ENCODE measurements at regions not wholly inside any gene's neighbourhood (a gene's known extent, or its start where the extent isn't known, plus 50 kb on each side); places are given as distances from the start of the nearest gene placed in this dataset.

GRCh38 chr3:194080436-194080835 lies 55.5 kb upstream of the HES1 start:
- H2AK5ac ChIP-seq (ENCODE audit: low read length): no peak overlapping the region

GRCh38 chr3:194080913-194081800 lies 54.8 kb upstream of the HES1 start:
- Histone ChIP-seq H2BK120ac (ENCODE audit: insufficient read depth, low read length, poor library complexity) (no peak overlapping the region), H3K18ac (ENCODE audit: low read length) (no peak overlapping the region), H3K4me2 (ENCODE audit: low read length) (no peak overlapping the region), H3K4me3 (ENCODE audit: low read depth, low read length) (no peak overlapping the region), H3K79me1 (ENCODE audit: low read length) (no peaks in the 10 kb centered on the region), H2BK5ac (ENCODE audit: low read depth, low read length, poor library complexity) (no peak overlapping the region), H4K8ac (ENCODE audit: low read depth, low read length) (no peak overlapping the region), H3K23ac (ENCODE audit: low read length) (no peak overlapping the region), H3K9me3 (ENCODE audit: insufficient read depth, low read depth, low read length) (peaks cover 1% of the 10 kb centered on the region), H3K27me3 (ENCODE audit: insufficient read depth, low read length) (no peaks in the 10 kb centered on the region), H3K14ac (ENCODE audit: low read length) (no peak overlapping the region), H3K4ac (ENCODE audit: low read depth, low read length) (no peak overlapping the region), H4K12ac (ENCODE audit: low read depth, low read length) (no peak overlapping the region), H3K9ac (ENCODE audit: low read length) (no peak overlapping the region), H2BK12ac (ENCODE audit: low read length) (no peak overlapping the region), H3K27ac (ENCODE audit: low read depth, low read length) (no peak overlapping the region), H3K4me1 (ENCODE audit: control insufficient read depth in 1 of 2, insufficient read depth in 2 of 2, low read length in 2 of 2) (no peaks in the 10 kb centered on the region), H4K91ac (ENCODE audit: low read depth, low read length) (no peak overlapping the region), H3K79me2 (ENCODE audit: control insufficient read depth, insufficient read depth, low read length, poor library complexity) (no peaks in the 10 kb centered on the region), H3K36me3 (ENCODE audit: control insufficient read depth in 1 of 2, insufficient read depth in 2 of 2, low read length in 2 of 2) (no peaks in the 10 kb centered on the region), H2AK5ac (ENCODE audit: low read length) (no peak overlapping the region), H2AFZ (ENCODE audit: insufficient read depth, low read length, poor library complexity) (no peak overlapping the region)
- no peak for DNase-seq
- no CpG with 5 or more reads among the region's 8 CpGs for WGBS (ENCODE audit: extremely low coverage, insufficient coverage, insufficient read length)

More at GRCh38 chr3:194080436-194080835, 55.5 kb upstream of the HES1 start:
- no peak overlapping the region for H4K12ac ChIP-seq (ENCODE audit: low read depth, low read length)
- no peak overlapping the region for H3K18ac ChIP-seq (ENCODE audit: low read length)
- no peaks in the 10 kb centered on the region for H3K4me1 ChIP-seq (ENCODE audit: control insufficient read depth in 1 of 2, insufficient read depth in 2 of 2, low read length in 2 of 2)
- H3K14ac ChIP-seq (ENCODE audit: low read length): no peak overlapping the region
- H2BK5ac ChIP-seq (ENCODE audit: low read depth, low read length, poor library complexity): no peak overlapping the region
- no CpG with 5 or more reads among the region's 7 CpGs for WGBS (ENCODE audit: extremely low coverage, insufficient coverage, insufficient read length)
- H3K9ac ChIP-seq (ENCODE audit: low read length): no peak overlapping the region
- H3K79me2 ChIP-seq (ENCODE audit: control insufficient read depth, insufficient read depth, low read length, poor library complexity): no peaks in the 10 kb centered on the region
- no peak overlapping the region for H3K4me2 ChIP-seq (ENCODE audit: low read length)
- no peak overlapping the region for H4K91ac ChIP-seq (ENCODE audit: low read depth, low read length)
- H3K36me3 ChIP-seq (ENCODE audit: control insufficient read depth in 1 of 2, insufficient read depth in 2 of 2, low read length in 2 of 2): no peaks in the 10 kb centered on the region
- peaks cover 1% of the 10 kb centered on the region for H3K9me3 ChIP-seq (ENCODE audit: insufficient read depth, low read depth, low read length)
- H3K4me3 ChIP-seq (ENCODE audit: low read depth, low read length): no peak overlapping the region
- no peak overlapping the region for H3K27ac ChIP-seq (ENCODE audit: low read depth, low read length)
- H3K4ac ChIP-seq (ENCODE audit: low read depth, low read length): no peak overlapping the region
- no peak overlapping the region for H2BK12ac ChIP-seq (ENCODE audit: low read length)
- H2AFZ ChIP-seq (ENCODE audit: insufficient read depth, low read length, poor library complexity): no peak overlapping the region
- H2BK120ac ChIP-seq (ENCODE audit: insufficient read depth, low read length, poor library complexity): no peak overlapping the region
- H3K27me3 ChIP-seq (ENCODE audit: insufficient read depth, low read length): no peaks in the 10 kb centered on the region
- H4K8ac ChIP-seq (ENCODE audit: low read depth, low read length): no peak overlapping the region
- H3K23ac ChIP-seq (ENCODE audit: low read length): no peak overlapping the region
- H3K79me1 ChIP-seq (ENCODE audit: low read length): no peaks in the 10 kb centered on the region
- DNase-seq: no peak

GRCh38 chr3:194081826-194082225 lies 54.1 kb upstream of the HES1 start:
- Histone ChIP-seq H3K9me3 (ENCODE audit: insufficient read depth, low read depth, low read length) (peaks cover 1% of the 10 kb centered on the region), H3K27ac (ENCODE audit: low read depth, low read length) (no peak overlapping the region), H2AFZ (ENCODE audit: insufficient read depth, low read length, poor library complexity) (no peak overlapping the region), H3K79me2 (ENCODE audit: control insufficient read depth, insufficient read depth, low read length, poor library complexity) (no peaks in the 10 kb centered on the region), H3K79me1 (ENCODE audit: low read length) (no peaks in the 10 kb centered on the region), H3K27me3 (ENCODE audit: insufficient read depth, low read length) (no peaks in the 10 kb centered on the region), H4K12ac (ENCODE audit: low read depth, low read length) (no peak overlapping the region), H2BK12ac (ENCODE audit: low read length) (no peak overlapping the region), H2AK5ac (ENCODE audit: low read length) (no peak overlapping the region), H3K9ac (ENCODE audit: low read length) (no peak overlapping the region), H3K4me3 (ENCODE audit: low read depth, low read length) (no peak overlapping the region), H3K4me2 (ENCODE audit: low read length) (no peak overlapping the region), H3K36me3 (ENCODE audit: control insufficient read depth in 1 of 2, insufficient read depth in 2 of 2, low read length in 2 of 2) (no peaks in the 10 kb centered on the region), H4K8ac (ENCODE audit: low read depth, low read length) (no peak overlapping the region), H3K18ac (ENCODE audit: low read length) (no peak overlapping the region), H3K4ac (ENCODE audit: low read depth, low read length) (no peak overlapping the region), H2BK5ac (ENCODE audit: low read depth, low read length, poor library complexity) (no peak overlapping the region), H2BK120ac (ENCODE audit: insufficient read depth, low read length, poor library complexity) (no peak overlapping the region), H3K14ac (ENCODE audit: low read length) (no peak overlapping the region), H4K91ac (ENCODE audit: low read depth, low read length) (no peak overlapping the region), H3K4me1 (ENCODE audit: control insufficient read depth in 1 of 2, insufficient read depth in 2 of 2, low read length in 2 of 2) (peaks cover 0 to 2% of the 10 kb centered on the region in 2 experiments), H3K23ac (ENCODE audit: low read length) (no peak overlapping the region)
- DNase-seq: no peak
- no CpG with 5 or more reads among the region's 5 CpGs for WGBS (ENCODE audit: extremely low coverage, insufficient coverage, insufficient read length)

GRCh38 chr3:194082743-194083636 lies 53.0 kb upstream of the HES1 start:
- Histone ChIP-seq H3K79me2 (ENCODE audit: control insufficient read depth, insufficient read depth, low read length, poor library complexity) (no peaks in the 10 kb centered on the region), H2BK120ac (ENCODE audit: insufficient read depth, low read length, poor library complexity) (no peak overlapping the region), H2BK12ac (ENCODE audit: low read length) (no peak overlapping the region), H3K4me1 (ENCODE audit: control insufficient read depth in 1 of 2, insufficient read depth in 2 of 2, low read length in 2 of 2) (peaks cover 0 to 2% of the 10 kb centered on the region in 2 experiments), H4K91ac (ENCODE audit: low read depth, low read length) (no peak overlapping the region), H3K4ac (ENCODE audit: low read depth, low read length) (no peak overlapping the region), H3K9ac (ENCODE audit: low read length) (no peak overlapping the region), H3K14ac (ENCODE audit: low read length) (no peak overlapping the region), H4K8ac (ENCODE audit: low read depth, low read length) (no peak overlapping the region), H3K18ac (ENCODE audit: low read length) (no peak overlapping the region), H3K27ac (ENCODE audit: low read depth, low read length) (no peak overlapping the region), H3K4me3 (ENCODE audit: low read depth, low read length) (no peak overlapping the region), H3K9me3 (ENCODE audit: insufficient read depth, low read depth, low read length) (peaks cover 4% of the 10 kb centered on the region), H2BK5ac (ENCODE audit: low read depth, low read length, poor library complexity) (no peak overlapping the region), H2AK5ac (ENCODE audit: low read length) (no peak overlapping the region), H4K12ac (ENCODE audit: low read depth, low read length) (no peak overlapping the region), H3K23ac (ENCODE audit: low read length) (no peak overlapping the region), H3K4me2 (ENCODE audit: low read length) (no peak overlapping the region), H2AFZ (ENCODE audit: insufficient read depth, low read length, poor library complexity) (no peak overlapping the region), H3K79me1 (ENCODE audit: low read length) (no peaks in the 10 kb centered on the region), H3K27me3 (ENCODE audit: insufficient read depth, low read length) (no peaks in the 10 kb centered on the region), H3K36me3 (ENCODE audit: control insufficient read depth in 1 of 2, insufficient read depth in 2 of 2, low read length in 2 of 2) (no peaks in the 10 kb centered on the region)
- no CpG with 5 or more reads among the region's 18 CpGs for WGBS (ENCODE audit: extremely low coverage, insufficient coverage, insufficient read length)
- DNase-seq: no peak
